ENCODE measurements at regions not wholly inside any gene's neighbourhood (a gene's known extent, or its start where the extent isn't known, plus 50 kb on each side); places are given as distances from the start of the nearest gene placed in this dataset.

- no peak for DNase-seq
Observed at GRCh38 chr6:93621442-93621841, 202.1 kb upstream of the EPHA7 start.

- no peak for DNase-seq
Observed at GRCh38 chr6:93604951-93605350, 185.6 kb upstream of the EPHA7 start.

- no peak for DNase-seq
Observed at GRCh38 chr6:93592417-93592816, 173.1 kb upstream of the EPHA7 start.

GRCh38 chr6:93586306-93586705 is 166.9 kb upstream of the EPHA7 start:
- DNase-seq, result no peak

- DNase-seq, result no peak
Observed at GRCh38 chr6:93584300-93584699, 164.9 kb upstream of the EPHA7 start.

- DNase-seq, result no peak
Observed at GRCh38 chr6:93581371-93581770, 162.0 kb upstream of the EPHA7 start.

GRCh38 chr6:93580446-93580845 is 161.1 kb upstream of the EPHA7 start:
- no peak for DNase-seq

GRCh38 chr6:93575495-93576267 is 156.3 kb upstream of the EPHA7 start:
- no peak for DNase-seq

GRCh38 chr6:93574299-93574698 is 154.9 kb upstream of the EPHA7 start:
- DNase-seq, result no peak

GRCh38 chr6:93571346-93571745 is 152.0 kb upstream of the EPHA7 start:
- DNase-seq, result no peak

GRCh38 chr6:93568169-93568568 is 148.8 kb upstream of the EPHA7 start:
- no peak for DNase-seq

- DNase-seq, result no peak
Observed at GRCh38 chr6:93567164-93567563, 147.8 kb upstream of the EPHA7 start.

- DNase-seq, result no peak
Observed at GRCh38 chr6:93566285-93566684, 146.9 kb upstream of the EPHA7 start.

GRCh38 chr6:93562582-93562981 is 143.2 kb upstream of the EPHA7 start:
- DNase-seq, result no peak

- no peak for DNase-seq
Observed at GRCh38 chr6:93555292-93555691, 135.9 kb upstream of the EPHA7 start.

- DNase-seq, result no peak
Observed at GRCh38 chr6:93554018-93554417, 134.7 kb upstream of the EPHA7 start.

- no peak for DNase-seq
Observed at GRCh38 chr6:93550551-93551276, 131.4 kb upstream of the EPHA7 start.

GRCh38 chr6:93549868-93550267 is 130.5 kb upstream of the EPHA7 start:
- DNase-seq, result no peak

- DNase-seq, result no peak
Observed at GRCh38 chr6:93524671-93525451, 105.5 kb upstream of the EPHA7 start.

GRCh38 chr6:93523365-93523764 is 104.0 kb upstream of the EPHA7 start:
- DNase-seq, result no peak

- no peak for DNase-seq
Observed at GRCh38 chr6:93516441-93516840, 97.1 kb upstream of the EPHA7 start.

- no peak for DNase-seq
Observed at GRCh38 chr6:93515736-93516135, 96.4 kb upstream of the EPHA7 start.

GRCh38 chr6:93498713-93499112 is 79.4 kb upstream of the EPHA7 start:
- no peak for DNase-seq

- DNase-seq, result no peak
Observed at GRCh38 chr6:93496548-93496947, 77.2 kb upstream of the EPHA7 start.

Data from midbrain (tissue), 1 donor.